NCI-H2227 (cell line): ENCODE measurements at regions not wholly inside any gene's neighbourhood (a gene's known extent, or its start where the extent isn't known, plus 50 kb on each side); places are given as distances from the start of the nearest gene placed in this dataset.

Experiments used
- DNase-seq: peaks from one replicate; lab custom pipeline; 2025; ENCODE audit not compliant: unreplicated experiment; lab: John Stamatoyannopoulos, UW

DNA sequence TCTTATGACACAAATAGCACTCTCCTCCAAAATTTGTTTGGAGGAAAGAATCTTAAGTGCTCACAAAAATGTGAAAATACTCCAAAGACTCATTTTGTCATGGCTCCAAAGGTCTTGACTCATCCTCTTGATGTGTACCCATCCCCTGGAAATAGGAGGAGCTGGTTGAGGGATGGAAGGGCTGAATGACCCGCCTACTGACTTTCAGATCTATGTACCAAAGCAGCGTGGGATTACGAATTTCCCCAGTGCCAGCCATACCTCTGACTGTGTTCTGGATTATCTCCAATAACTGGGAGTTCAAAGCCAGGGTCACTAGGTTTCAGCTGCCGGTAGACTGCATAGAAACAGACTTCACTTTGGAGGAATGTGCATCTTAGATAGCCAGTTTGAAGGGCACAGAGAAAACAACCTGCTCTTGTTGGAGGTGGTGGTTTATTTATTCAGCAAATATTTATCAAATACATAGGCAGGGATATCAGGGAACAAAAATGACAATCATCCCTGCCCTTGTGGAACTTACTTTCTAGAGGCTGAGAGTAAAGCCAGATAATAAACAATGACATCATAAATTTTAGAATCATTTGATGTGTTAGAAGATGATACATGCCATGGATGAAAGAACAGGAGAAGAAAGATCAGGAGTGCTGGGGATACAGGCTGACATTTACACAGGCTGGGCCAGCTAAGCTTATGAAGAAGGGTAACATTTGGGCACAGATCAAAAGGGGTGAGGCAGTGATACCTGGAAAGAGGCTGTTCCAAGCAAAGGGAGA, 246.6 kb downstream of the TBXT start:
- no peak for DNase-seq

DNA sequence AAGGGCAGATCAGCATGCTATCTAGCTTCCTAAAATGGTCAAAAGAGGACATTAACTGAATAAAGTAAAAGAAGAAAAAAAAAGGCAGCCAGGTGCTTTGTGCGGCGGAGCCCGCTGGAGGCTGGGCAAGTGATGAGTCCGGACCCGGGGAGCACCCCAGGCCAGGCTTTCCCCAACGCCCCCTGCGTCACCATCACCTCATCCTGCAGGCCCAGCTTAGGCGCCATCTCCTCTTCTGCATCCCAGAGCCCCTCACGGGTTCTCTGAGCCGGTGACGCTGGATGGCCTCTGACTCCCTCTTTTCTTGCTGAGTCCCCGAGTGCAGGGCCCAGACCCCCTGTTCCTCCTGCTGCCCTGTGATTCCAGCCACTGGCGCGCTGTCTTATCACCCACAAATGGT, 250.1 kb downstream of the TBXT start:
- no peak for DNase-seq

DNA sequence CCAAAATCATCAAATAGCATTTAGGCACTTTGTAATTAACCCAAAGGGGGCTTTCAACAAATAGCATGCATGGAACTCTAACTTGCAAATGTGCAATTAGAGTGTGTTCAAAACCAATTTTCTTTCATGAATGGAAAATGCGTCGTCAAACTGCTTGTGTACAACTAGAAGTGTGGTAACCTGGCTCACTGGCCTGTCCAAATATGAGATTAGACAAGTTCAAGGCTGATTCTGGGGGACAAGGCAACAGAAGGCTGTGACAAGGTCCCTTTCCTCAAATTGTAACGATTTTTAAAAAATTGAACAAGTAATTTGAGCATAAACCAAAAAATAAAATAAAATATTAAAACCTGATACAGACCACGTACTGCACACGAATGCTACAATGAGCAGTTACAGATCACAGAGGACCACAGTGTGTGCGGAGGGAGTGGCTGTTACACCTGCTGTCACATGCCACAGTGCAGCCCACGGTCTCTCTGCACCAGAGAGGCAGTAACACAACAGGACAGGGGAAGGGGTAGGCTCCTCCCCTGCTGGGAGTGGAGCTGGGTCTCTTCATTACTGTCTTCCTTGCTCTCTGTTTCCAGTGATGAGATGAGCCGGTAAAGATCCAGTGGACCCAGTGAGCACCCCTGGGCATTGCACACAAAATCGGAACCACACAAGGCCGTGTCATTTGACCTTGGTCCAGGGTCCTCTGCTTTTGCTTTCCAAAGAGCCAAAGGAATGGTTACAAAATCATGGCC, 252.2 kb upstream of the PDE10A start:
- no peak for DNase-seq

DNA sequence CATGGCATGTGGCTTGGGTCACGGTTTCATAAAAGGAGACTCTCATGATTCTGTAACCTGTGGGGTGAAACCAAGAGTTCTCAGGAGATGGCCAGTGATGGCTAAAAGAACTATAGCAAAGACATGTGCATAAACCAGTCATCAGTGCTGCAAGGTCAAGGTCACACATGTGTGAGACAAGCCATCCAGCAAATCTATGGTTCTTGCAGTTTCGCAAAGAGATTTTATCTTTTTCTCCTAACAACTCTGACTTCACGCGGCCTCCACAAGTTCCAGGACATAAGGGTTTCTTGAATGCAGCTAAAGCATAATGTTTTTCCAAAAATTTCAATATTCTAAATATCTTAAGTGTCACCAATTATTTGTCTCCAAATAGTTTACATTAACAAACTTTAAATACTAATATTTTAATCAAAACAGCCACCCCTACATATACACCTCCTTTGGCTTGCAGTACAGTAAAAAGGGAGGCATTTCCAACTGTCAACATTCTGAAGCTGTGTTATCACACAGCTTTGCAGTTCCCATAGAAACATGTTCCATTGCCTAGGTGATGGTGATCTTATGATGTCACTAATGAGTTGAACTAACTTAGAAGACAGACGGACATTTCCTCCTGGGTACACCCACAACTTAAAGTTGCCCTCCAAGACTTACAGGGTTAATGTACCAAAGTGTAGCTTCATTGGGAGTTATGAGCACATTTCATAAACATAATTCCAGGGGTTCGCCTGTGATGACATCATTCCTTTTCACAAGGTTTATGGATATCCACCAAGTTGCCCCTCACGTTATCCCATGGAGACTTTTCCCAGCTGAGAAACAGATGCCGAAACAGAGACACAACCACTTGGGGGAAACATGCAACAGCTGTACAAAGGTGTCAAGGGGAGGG, 250.9 kb upstream of the PDE10A start:
- no peak for DNase-seq

DNA sequence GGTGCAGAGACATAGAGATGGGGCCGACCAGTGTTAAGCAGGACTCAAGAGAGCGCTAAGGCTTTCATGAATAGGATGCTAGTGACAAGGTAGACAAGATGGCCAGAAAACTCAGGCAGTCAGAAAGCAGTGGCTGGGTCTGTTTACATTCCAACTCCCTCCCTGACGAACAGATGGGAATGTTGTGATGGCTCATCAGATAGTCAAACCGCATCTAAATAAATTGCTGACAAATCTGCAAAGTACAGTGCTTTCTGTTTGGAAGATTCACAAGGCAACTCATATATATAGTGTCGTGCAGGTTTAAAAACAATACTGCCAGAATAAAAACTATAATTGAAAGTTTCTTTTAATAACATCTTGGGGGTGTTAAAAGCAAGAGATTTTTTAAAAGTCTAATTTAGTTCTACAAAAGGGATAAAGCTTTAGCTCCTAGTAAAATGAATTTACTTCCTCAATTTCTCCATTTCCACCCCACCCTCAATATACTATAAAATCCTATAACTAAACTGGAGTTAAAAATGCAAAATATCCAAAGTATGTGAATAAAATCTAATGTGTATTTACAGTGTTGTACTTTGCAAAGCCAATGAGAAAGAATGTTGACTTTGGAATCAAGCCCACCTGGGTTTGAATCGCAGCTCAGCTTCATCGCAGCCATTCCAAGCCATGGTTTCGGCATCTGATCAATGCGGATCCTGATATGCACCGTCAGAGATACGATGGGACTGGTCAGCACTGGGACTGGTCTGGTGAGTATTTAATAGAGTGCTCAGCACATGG, 247.3 kb upstream of the PDE10A start:
- DNase-seq, result no peak

DNA sequence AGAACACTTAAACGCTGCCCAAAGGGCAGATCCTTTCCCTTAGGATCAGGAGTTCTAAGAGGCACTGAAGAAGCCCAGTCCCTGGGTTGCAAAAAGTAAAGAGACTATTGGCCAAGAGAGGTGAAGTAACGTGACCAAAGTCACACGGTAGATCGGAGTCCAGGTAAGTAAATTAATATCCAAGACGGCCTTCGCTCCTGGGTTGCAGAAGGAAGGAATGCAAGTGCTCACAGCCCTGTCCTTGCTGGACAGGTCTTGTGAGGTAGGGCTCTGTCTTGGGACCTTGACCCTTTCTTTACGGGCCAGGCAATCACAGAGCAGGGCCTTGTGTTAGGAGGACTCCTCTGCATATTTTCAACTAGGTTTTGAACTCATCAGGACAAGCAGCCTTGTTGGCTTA, 243.7 kb upstream of the PDE10A start:
- DNase-seq, result no peak

DNA sequence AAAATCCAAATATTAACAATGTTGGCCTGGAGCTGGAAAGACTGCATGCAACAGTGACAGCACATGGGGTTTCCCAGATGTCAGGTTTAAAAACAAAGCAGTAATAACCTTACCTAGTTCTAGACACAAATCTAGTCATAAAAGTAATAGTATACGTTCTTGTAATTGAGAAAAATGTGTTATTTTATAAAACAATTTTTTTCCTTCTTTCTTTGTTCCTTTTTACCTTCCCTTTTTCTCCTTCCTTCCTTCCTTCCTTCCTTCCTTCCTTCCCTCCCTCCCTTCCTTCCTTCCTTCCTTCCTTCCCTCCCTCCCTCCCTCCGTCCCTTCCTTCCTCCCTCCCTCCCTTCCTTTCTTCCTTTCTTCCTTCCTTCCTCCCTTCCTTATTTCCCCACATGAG, 242.7 kb upstream of the PDE10A start:
- no peak for DNase-seq

DNA sequence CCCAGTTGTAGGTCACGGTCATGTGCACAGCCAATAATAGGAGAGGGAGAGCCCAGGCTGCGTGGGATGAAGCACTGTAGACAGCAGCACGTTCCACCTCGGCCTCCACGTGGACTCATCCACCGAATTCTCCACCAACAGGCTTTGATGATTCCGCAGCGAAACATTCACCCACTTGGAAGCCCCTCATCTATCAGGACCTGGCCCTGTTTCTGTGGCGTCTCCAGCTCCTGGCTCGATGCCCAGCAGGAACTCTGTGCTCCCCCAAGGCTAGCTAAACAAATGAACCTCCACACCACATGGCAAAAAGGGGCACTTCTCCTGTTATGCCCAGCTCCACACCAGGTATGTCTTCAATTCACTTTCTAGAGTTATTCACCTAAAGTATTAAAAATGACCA, 237.9 kb upstream of the PDE10A start:
- no peak for DNase-seq

DNA sequence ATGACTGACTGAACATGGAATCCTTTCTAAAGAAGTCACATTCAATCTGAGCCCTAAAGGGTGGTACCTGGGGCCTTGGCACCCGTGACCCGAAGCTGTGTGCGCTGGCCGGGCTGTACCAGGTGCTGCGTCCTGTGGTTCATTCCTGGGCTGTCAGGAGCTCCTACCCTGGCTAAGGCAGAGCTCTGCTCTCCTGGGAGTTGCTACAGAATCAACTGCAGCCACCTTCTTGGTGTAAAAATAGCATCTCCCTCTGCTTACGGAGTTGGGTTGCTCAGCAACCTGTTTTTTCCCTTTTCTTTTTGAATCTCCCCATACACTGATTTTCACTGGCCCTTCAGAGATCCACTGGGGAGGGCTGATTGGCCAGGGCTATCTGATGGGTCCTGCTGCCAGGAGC, 236.6 kb upstream of the PDE10A start:
- DNase-seq, result no peak

DNA sequence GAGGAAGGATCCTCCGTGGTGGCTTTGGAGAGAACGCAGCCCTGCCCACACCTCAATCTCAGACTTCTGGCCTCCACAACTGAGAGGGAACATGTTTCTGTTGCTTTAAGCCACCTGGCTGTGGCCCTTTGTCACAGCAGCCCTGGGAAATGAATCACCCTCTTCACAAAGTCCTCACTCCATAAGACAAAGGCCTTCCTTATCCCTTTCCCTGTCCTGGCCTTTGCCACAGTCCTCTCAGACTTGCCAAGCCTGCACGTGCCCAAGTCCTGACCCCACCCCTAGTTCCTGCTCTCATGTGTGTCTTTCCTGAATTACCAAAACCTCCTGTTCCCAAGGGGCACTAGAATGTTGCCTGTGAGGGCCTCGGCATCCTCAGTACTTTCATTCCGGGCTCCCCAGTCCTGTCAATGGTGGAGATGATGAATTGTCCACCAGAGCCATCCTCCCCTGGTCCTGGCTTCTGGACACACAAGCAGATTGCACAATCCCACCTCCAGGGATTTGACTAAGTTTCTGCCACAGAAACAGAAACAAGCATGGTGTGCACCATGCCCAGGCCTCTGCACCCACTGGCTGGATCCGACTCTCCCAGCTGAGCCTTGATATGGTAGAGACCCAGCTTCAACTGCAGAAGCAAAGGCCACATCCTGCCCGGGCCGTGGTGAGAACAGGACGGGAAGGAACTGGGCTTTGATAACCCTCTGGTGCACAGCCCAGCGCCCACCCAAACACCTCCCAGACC, 232.6 kb upstream of the PDE10A start:
- no peak for DNase-seq

DNA sequence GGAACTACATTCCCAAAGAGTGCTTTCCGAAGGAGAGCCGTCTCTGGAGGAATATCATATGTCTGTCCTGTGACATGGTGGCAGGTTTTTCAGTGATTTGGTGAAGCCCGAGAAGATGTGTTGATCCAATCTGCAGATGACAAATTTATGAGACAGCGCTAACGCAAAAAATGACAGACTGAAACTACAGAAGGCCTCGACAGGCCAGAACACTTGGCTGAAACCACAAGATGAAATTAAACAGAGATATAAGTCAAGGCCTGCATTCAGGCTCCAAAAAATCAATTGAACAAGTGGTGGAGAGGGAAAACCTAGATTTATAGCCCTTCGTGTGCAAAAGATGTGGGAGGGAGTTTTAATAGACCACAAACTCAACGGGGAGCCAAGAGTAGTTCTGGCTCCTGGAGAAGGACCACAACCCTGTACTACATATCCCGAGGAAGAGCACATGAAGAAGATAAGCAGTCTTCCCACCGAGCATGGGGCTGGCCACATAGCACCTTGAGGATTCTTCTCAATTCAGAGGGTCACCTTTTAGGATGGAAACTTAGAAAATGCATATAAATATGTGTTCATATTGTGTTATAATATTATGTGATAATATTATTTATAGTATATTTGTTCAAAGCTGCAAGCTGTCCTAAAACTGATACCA, 231.3 kb upstream of the PDE10A start:
- no peak for DNase-seq

DNA sequence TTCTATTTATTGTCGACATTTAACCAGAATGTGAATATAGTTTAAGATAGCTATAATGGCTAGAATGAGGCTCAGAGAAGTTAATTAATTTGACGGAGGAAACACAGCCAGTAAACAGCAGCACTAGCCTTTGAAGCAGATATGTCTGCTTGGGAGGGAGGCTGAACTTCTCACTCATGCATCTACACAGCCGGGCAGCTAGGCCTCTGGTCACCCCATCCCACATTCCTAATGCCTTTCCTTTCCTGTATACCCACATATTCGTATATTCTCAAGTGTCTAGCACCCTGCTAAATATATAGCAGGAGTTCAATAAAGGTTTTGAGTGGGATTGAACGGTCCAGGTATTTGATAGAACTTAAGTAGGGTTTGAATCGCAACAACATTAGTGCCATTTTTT, 230.4 kb upstream of the PDE10A start:
- no peak for DNase-seq

DNA sequence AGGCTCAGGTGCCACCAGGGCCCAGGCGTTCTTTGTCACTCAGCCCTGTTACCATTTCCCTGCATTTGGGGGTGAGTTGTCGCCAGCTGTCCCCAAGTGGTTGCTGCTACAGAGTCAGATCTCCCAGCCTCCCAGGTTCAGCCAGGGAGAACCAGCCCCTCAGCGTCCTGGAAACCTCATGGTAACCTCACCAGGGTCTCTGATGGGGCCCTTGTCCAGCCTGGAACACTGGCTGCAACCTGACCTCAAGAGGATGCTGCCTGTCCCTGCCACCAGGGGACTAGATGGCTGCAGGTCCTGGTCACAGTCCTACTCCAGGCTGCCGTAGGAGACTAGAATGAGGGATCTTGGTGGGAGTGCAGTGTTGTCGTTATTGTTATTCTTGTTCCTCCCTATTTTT, 228.3 kb upstream of the PDE10A start:
- no peak for DNase-seq

DNA sequence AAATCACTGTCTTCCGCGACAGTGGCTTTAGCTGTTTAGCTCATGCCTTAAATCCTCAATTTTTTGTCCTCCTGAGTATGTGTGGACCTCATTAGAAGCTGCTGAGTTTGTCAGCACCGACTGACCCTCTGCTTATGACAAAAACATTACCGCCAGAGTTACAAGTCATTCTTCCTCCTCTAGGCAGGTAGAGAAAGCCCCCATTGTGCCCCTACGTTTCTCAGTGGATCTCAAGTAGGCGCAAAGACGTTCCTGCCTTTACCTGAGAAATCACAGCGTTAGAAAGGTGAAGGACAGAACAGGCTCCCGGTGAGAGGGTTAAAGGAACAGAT, 227.3 kb upstream of the PDE10A start:
- DNase-seq, result no peak

DNA sequence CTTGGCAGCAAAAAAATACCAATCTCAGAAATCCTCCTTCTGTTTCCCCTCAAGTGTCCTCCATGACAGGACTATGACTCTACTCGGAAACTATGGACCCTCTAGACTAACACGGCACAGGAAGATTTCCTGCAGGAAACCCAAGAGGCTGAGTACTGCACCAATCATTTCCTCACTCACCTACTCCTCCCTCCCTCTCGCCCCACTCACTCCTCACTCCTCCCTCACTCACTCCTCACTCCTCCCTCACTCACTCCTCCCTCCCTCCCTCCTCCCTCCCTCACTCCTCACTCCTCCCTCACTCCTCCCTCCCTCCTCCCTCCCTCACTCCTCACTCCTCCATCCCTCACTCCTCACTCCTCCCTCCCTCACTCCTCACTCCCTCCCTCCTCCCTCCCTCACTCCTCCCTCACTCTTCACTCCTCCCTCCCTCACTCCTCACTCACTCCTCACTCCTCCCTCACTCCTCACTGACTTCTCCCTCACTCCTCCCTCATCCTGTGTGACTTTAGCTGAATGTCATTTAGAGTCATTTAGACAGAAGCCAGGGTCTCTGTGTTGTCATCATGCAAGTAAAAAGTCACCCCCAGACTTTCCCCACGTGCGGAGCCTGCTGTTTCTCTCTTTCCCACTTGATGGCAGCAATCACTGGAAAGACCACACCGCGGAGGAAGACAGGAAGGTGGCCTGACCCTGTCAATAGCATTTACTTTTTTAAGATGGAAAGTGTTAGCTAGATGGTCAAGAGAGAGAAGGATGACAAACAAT, 226.8 kb upstream of the PDE10A start:
- DNase-seq, result no peak

DNA sequence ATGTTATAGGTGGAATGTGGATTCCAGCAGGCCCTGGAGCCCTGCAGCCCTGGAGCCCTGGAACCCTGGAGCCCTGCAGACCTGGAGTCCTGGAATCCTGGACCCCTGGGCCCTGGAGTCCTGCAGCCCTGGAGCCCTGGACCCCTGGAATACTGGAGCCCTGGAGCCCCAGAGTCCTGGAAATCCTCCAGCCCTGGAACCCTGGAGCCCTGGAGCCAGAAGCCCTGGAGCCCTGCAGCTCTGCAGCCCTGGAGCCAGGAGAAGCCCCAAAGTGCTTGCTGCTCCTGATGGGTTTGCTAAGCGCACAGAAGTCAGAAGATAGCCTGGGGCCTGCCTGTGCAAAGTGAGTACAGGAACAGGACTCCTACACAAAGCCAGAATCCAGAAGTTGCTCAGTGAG, 223.1 kb upstream of the PDE10A start:
- no peak for DNase-seq

DNA sequence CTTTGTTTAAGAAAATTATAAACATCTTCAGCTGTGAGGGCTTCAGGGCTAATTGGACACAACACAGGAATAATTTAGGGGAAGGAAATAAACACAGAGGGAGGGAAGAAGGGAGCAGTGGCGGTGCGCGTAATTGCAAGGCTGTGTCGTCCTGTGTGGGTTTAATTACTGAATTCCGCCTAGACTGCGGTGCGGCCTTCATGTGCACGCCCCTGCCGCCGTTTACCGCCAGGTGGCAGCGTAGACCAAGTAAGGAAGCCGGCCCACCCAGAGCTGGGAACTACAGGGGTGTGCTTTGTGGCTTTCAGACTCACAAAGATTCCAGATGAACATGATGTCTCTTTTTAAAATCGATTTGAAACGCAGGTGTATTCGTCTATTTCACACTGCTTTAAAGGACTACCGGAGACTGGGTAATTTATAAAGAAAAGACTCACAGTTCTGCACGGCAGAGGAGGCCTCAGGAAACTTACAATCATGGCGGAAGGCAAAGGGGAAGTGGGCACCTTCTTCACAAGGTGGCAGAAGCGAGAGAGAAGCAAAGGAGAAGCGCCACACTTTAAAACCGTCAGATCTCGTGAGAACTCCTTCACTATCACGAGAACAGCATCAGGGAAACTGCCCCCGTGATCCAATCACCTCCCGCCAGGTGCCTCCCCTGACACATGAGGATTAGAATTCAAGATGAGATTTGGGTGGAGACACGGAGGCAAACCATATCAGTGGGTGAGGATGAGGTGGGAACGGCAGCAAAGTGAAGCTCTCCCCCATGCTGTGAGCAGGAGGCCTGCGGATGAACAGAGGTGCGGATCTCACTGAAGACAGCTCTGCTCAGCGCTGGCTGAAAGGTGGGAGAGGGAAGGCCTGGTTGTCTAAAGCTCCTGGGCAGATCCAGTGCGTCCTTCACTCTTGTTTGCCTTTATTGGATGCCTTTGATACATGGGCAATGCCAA, 222.0 kb upstream of the PDE10A start:
- DNase-seq, result peak; percentile 44
